ENCODE measurements at regions not wholly inside any gene's neighbourhood (a gene's known extent, or its start where the extent isn't known, plus 50 kb on each side); places are given as distances from the start of the nearest gene placed in this dataset.

DNA sequence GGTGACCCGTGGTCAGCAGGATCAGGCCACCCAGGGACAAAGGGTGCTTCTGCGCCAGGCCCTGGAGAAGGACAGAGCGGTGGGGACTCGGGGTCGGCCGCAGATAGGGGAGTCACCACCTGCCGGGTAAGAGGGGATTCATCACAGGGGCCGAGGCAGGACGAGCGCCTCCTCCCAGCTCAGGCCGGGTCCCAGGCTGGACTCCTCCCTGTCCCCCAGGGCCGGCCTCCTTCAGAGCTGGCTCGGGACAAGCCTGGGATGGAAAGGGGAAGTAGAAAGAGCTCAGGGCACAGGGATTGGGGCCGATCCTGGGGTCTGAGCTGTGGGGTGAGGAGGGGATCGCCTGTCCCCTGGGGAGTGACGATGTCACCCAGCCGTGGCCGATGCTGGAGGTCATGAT is 139.4 kb downstream of the GPCPD1 start:
- no peak overlapping the region for H2AFZ ChIP-seq (ENCODE audit: low read depth, low read length)
- no peak overlapping the region for H3K9ac ChIP-seq (replicated peaks; ENCODE audit: extremely low read depth, insufficient read depth, low read length)
- ChIA-PET CTCF (no interaction called here), POLR2A (interaction anchor here (0.6 kb wide), 1 partner anchor 24 kb away, joined by 3 read pairs; no protein-coding TSS in a partner anchor)
- H3K79me2 ChIP-seq (ENCODE audit: control insufficient read depth, insufficient read depth, low read length): no peaks in the 10 kb centered on the region
- BruUV-seq (replicated peaks): no TSS peak
- intact Hi-C loops (cut with micrococcal nuclease): no loop called here
- no peak overlapping the region for H3K27ac ChIP-seq (ENCODE audit: insufficient read depth, low read depth, low read length)
- dilution Hi-C loops (cut with MboI; ENCODE audit: extremely low pct_ligation_motif_present, low sequenced_read_pairs): no loop called here
- no peaks in the 10 kb centered on the region for H3K9me1 ChIP-seq (replicated peaks; ENCODE audit: control insufficient read depth, extremely low read depth, insufficient read depth, low read length)
- H3K4me3 ChIP-seq (replicated peaks in 1 of 3; ENCODE audit: insufficient read depth in 1 of 3, low read depth in 1 of 3, low read length in 3 of 3): no peak overlapping the region
- no peaks in the 10 kb centered on the region for H3K4me1 ChIP-seq (ENCODE audit: control insufficient read depth, extremely low read depth, insufficient read depth, low read length)
- H3K27me3 ChIP-seq (ENCODE audit: control insufficient read depth in 2 of 2, insufficient read depth in 2 of 2, low read length in 2 of 2): no peaks in the 10 kb centered on the region
- TF ChIP-seq, protein P1, sequence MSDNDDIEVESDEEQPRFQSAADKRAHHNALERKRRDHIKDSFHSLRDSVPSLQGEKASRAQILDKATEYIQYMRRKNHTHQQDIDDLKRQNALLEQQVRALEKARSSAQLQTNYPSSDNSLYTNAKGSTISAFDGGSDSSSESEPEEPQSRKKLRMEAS (IDR thresholded peaks at IDR 0.05; ENCODE audit: insufficient read depth, insufficient read length): no peak
- TF ChIP-seq JUN (IDR thresholded peaks at IDR 0.05; ENCODE audit: borderline replicate concordance, insufficient read depth, insufficient read length, low read depth) (no peak), FOS (IDR thresholded peaks at IDR 0.05; ENCODE audit: borderline replicate concordance, insufficient read depth, low read length) (no peak), POLR2A (IDR thresholded peaks at IDR 0.05; ENCODE audit: low read depth, low read length) (no peak), POLR2AphosphoS5 (IDR thresholded peaks at IDR 0.05; ENCODE audit: insufficient read depth, low read depth, low read length) (no peak), GATA2 (IDR thresholded peaks at IDR 0.05; ENCODE audit: insufficient read depth, insufficient read length, low read depth, low read length) (no peak), EZH2 (IDR thresholded peaks at IDR 0.05; ENCODE audit: borderline replicate concordance, low read depth, low read length, severe bottlenecking) (no peak), MYC (IDR thresholded peaks at IDR 0.05; ENCODE audit: low read depth, low read length) (no peak)
- TF ChIP-seq, protein P2, sequence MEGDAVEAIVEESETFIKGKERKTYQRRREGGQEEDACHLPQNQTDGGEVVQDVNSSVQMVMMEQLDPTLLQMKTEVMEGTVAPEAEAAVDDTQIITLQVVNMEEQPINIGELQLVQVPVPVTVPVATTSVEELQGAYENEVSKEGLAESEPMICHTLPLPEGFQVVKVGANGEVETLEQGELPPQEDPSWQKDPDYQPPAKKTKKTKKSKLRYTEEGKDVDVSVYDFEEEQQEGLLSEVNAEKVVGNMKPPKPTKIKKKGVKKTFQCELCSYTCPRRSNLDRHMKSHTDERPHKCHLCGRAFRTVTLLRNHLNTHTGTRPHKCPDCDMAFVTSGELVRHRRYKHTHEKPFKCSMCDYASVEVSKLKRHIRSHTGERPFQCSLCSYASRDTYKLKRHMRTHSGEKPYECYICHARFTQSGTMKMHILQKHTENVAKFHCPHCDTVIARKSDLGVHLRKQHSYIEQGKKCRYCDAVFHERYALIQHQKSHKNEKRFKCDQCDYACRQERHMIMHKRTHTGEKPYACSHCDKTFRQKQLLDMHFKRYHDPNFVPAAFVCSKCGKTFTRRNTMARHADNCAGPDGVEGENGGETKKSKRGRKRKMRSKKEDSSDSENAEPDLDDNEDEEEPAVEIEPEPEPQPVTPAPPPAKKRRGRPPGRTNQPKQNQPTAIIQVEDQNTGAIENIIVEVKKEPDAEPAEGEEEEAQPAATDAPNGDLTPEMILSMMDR (IDR thresholded peaks at IDR 0.05; ENCODE audit: extremely low read depth in 1 of 2, insufficient read depth in 1 of 2, low read depth in 1 of 2, low read length in 2 of 2): no peak
- FAIRE-seq: no peak
- H3K36me3 ChIP-seq (ENCODE audit: control insufficient read depth in 2 of 2, extremely low read depth in 1 of 2, insufficient read depth in 2 of 2, low read length in 2 of 2): no peaks in the 10 kb centered on the region
- no peak for DNase-seq (ENCODE audit: low read depth, low spot score)
- H4K20me1 ChIP-seq (replicated peaks; ENCODE audit: control insufficient read depth, extremely low read depth, insufficient read depth, low read length): no peaks in the 10 kb centered on the region
- H3K9me3 ChIP-seq (replicated peaks; ENCODE audit: control insufficient read depth, insufficient read depth, low read length): no peaks in the 10 kb centered on the region
- no peak overlapping the region for H3K4me2 ChIP-seq (ENCODE audit: insufficient read depth, low read length)
